Liver (tissue), 8 donors: ENCODE measurements at regions not wholly inside any gene's neighbourhood (a gene's known extent, or its start where the extent isn't known, plus 50 kb on each side); places are given as distances from the start of the nearest gene placed in this dataset.

ENCODE experiments used
- DNase-seq: peaks from one replicate; pipeline ENCODE4 v3.0.0-alpha.2; 2017; ENCODE audit warnings: low spot score
- H3K27ac ChIP-seq, 2 donors: one replicate each; pipeline ENCODE4 v1.7.0; 2013; ENCODE audit warnings: inconsistent platforms in 2 of 2, low read length in 2 of 2, control low read depth in 1 of 2, low read depth in 1 of 2, mild to moderate bottlenecking in 1 of 2
- H3K27me3 ChIP-seq, 4 donors: one replicate each; pipeline versions ENCODE4 v1.6.1 to v1.7.0; 2013; ENCODE audit warnings: low read length in 3 of 4, inconsistent platforms in 1 of 4, mild to moderate bottlenecking in 1 of 4, moderate library complexity in 1 of 4; ENCODE audit not compliant: control insufficient read depth in 4 of 4, insufficient read depth in 4 of 4
- H3K36me3 ChIP-seq, 4 donors: one replicate each; pipeline versions ENCODE4 v1.6.1 to v1.7.0; 2013; ENCODE audit warnings: low read length in 3 of 4, mild to moderate bottlenecking in 3 of 4, low read depth in 1 of 4, moderate library complexity in 1 of 4; ENCODE audit not compliant: control insufficient read depth in 4 of 4, insufficient read depth in 3 of 4
- H3K4me1 ChIP-seq, 4 donors: one replicate each; pipeline versions ENCODE4 v1.6.1 to v1.7.0; 2013; ENCODE audit warnings: low read length in 3 of 4, mild to moderate bottlenecking in 3 of 4, moderate library complexity in 1 of 4; ENCODE audit not compliant: control insufficient read depth in 4 of 4, insufficient read depth in 4 of 4
- H3K4me3 ChIP-seq, 3 donors: one replicate each; pipeline versions ENCODE4 v1.6.1 to v1.7.0; 2013; ENCODE audit warnings: low read length in 3 of 3, control low read depth in 1 of 3, low read depth in 1 of 3, mild to moderate bottlenecking in 1 of 3
- H3K9ac ChIP-seq, 2 donors: one replicate each; pipeline ENCODE4 v1.7.0; 2013; ENCODE audit warnings: low read length in 2 of 2, mild to moderate bottlenecking in 2 of 2, moderate library complexity in 2 of 2, control low read depth in 1 of 2, low read depth in 1 of 2
- H3K9me3 ChIP-seq, 4 donors: one replicate each; pipeline versions ENCODE4 v1.6.1 to v1.7.0; 2013; ENCODE audit warnings: low read length in 3 of 4; ENCODE audit not compliant: control insufficient read depth in 4 of 4
- EGR1 ChIP-seq, 2 donors: IDR thresholded peaks; 2 replicates each; pipeline ENCODE4 v1.6.1; 2016 to 2018; ENCODE audit warnings: antibody characterized with exemption in 2 of 2, low read depth in 2 of 2
- FOXA2 ChIP-seq: IDR thresholded peaks from 2 replicates; pipeline ENCODE4 v1.6.1; 2016; ENCODE audit warnings: antibody characterized with exemption
- GABPA ChIP-seq, 2 donors: IDR thresholded peaks in 1 of 2; conservative IDR thresholded peaks in 1 of 2; 2 replicates each; pipeline ENCODE4 v1.6.1; 2016; ENCODE audit warnings: antibody characterized with exemption in 2 of 2, mild to moderate bottlenecking in 1 of 2, moderate library complexity in 1 of 2
- HNF4A ChIP-seq, 2 donors: conservative IDR thresholded peaks; 2 replicates each; pipeline ENCODE4 v1.6.1; 2016; ENCODE audit warnings: antibody characterized with exemption in 2 of 2, mild to moderate bottlenecking in 2 of 2
- HNF4G ChIP-seq: IDR thresholded peaks from 2 replicates; pipeline ENCODE4 v1.6.1; 2016; ENCODE audit warnings: antibody characterized with exemption
- JUND ChIP-seq, 2 donors: IDR thresholded peaks; 2 replicates each; pipeline ENCODE4 v1.6.1; 2016; ENCODE audit warnings: antibody characterized with exemption in 2 of 2
- MAX ChIP-seq: IDR thresholded peaks from 2 replicates; pipeline ENCODE4 v1.6.1; 2016; ENCODE audit warnings: antibody characterized with exemption
- NR2F2 ChIP-seq: IDR thresholded peaks from 2 replicates; pipeline ENCODE4 v1.6.1; 2016; ENCODE audit warnings: antibody characterized with exemption
- RAD21 ChIP-seq, 2 donors: IDR thresholded peaks; 2 replicates each; pipeline ENCODE4 v1.6.1; 2016; ENCODE audit warnings: antibody characterized with exemption in 2 of 2, mild to moderate bottlenecking in 2 of 2
- REST ChIP-seq: IDR thresholded peaks from 2 replicates; pipeline ENCODE4 v1.6.1; 2016; ENCODE audit warnings: antibody characterized with exemption, mild to moderate bottlenecking
- RXRA ChIP-seq, 2 donors: IDR thresholded peaks; 2 replicates each; pipeline ENCODE4 v1.6.1; 2017 to 2018; ENCODE audit warnings: antibody characterized with exemption in 2 of 2, mild to moderate bottlenecking in 1 of 2
- SP1 ChIP-seq: IDR thresholded peaks from 2 replicates; pipeline ENCODE4 v1.6.1; 2018; ENCODE audit warnings: antibody characterized with exemption, mild to moderate bottlenecking
- TAF1 ChIP-seq: conservative IDR thresholded peaks from 2 replicates; pipeline ENCODE4 v1.6.1; 2016; ENCODE audit warnings: antibody characterized with exemption, mild to moderate bottlenecking
- YY1 ChIP-seq: IDR thresholded peaks from 2 replicates; pipeline ENCODE4 v1.6.1; 2016; ENCODE audit warnings: antibody characterized with exemption, mild to moderate bottlenecking
- ZBTB33 ChIP-seq: IDR thresholded peaks from 2 replicates; pipeline ENCODE4 v1.6.1; 2016; ENCODE audit warnings: antibody characterized with exemption
- WGBS: extraction: QIAGEN DNeasy Blood & Tissue Kit; methylation state at CpG from one replicate; pipeline ENCODE4 v1.1.7; 2013; 5-methylcytosine and 5-hydroxymethylcytosine counted together
- TF ChIP-seq, protein P1 (sequence below): IDR thresholded peaks from 2 replicates; pipeline ENCODE4 v1.6.1; 2016; ENCODE audit warnings: antibody characterized with exemption
- TF ChIP-seq, protein P2 (sequence below): fragments of 150-350 bp; IDR thresholded peaks from 2 replicates; pipeline ENCODE4 v1.5.1; 2017; ENCODE audit warnings: improper control_type of control experiment, low read depth, low read length; ENCODE audit not compliant: missing input control
- donor health status: healthy.
- donor health status: healthy.
- donor health status: healthy.
- donor health status: healthy.
- donor health status: healthy.

GRCh38 chr16:55993088-55993487 lies 117.9 kb upstream of the CES5A start:
- H3K27ac ChIP-seq, result no peak overlapping the region
- no peak for DNase-seq
- H3K9ac ChIP-seq, result no peak overlapping the region
- TF ChIP-seq, protein P1, sequence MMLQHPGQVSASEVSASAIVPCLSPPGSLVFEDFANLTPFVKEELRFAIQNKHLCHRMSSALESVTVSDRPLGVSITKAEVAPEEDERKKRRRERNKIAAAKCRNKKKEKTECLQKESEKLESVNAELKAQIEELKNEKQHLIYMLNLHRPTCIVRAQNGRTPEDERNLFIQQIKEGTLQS, result no peak
- TF ChIP-seq HNF4A (conservative IDR thresholded peaks at IDR 0.05), result no peak
- TF ChIP-seq RXRA (IDR thresholded peaks at IDR 0.05), result no peak
- TF ChIP-seq FOXA2, result no peak
- TF ChIP-seq ZBTB33, result no peak
- TF ChIP-seq SP1, result no peak
- no peak for TF ChIP-seq JUND (IDR thresholded peaks at IDR 0.05)
- TF ChIP-seq YY1, result no peak
- TF ChIP-seq NR2F2, result no peak
- TF ChIP-seq GABPA (IDR thresholded peaks at IDR 0.05 in 1 of 2, conservative IDR thresholded peaks at IDR 0.05 in 1 of 2), result no peak
- TF ChIP-seq MAX, result no peak
- TF ChIP-seq EGR1 (IDR thresholded peaks at IDR 0.05; ENCODE audit: low read depth in 2 of 2), result no peak
- TF ChIP-seq, protein P2, sequence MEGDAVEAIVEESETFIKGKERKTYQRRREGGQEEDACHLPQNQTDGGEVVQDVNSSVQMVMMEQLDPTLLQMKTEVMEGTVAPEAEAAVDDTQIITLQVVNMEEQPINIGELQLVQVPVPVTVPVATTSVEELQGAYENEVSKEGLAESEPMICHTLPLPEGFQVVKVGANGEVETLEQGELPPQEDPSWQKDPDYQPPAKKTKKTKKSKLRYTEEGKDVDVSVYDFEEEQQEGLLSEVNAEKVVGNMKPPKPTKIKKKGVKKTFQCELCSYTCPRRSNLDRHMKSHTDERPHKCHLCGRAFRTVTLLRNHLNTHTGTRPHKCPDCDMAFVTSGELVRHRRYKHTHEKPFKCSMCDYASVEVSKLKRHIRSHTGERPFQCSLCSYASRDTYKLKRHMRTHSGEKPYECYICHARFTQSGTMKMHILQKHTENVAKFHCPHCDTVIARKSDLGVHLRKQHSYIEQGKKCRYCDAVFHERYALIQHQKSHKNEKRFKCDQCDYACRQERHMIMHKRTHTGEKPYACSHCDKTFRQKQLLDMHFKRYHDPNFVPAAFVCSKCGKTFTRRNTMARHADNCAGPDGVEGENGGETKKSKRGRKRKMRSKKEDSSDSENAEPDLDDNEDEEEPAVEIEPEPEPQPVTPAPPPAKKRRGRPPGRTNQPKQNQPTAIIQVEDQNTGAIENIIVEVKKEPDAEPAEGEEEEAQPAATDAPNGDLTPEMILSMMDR, result no peak
- TF ChIP-seq REST, result no peak
- TF ChIP-seq TAF1, result no peak
- no peak for TF ChIP-seq RAD21 (IDR thresholded peaks at IDR 0.05)
- no peak overlapping the region for H3K4me3 ChIP-seq
- no peaks in the 10 kb centered on the region for H3K4me1 ChIP-seq
- H3K9me3 ChIP-seq, result no peaks in the 10 kb centered on the region
- no peaks in the 10 kb centered on the region for H3K27me3 ChIP-seq
- no peaks in the 10 kb centered on the region for H3K36me3 ChIP-seq
- 84% methylated on average over 3 of the region's 3 CpGs for WGBS

DNA sequence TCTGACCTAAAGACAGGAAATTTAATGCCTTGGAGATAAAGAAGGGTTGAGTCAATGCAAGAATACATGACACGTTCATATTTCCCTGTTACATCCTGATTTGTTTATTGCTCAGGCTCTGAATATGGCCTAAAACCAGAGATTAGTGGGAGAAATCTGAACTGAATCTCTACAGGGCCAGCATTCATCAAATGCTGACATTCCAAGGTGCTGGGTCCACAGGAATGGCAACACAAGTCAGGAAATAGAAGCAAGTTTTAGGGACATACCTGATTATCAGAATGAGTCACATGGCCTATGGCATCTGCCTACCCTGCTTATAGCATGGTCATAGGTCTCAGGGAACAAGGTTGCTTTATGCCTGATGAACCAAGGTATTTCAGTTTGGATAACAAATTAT lies 117.4 kb upstream of the CES5A start:
- no peaks in the 10 kb centered on the region for H3K4me1 ChIP-seq
- 39% methylated on average over 1 of the region's 1 CpG for WGBS
- H3K36me3 ChIP-seq, result no peaks in the 10 kb centered on the region
- H3K27me3 ChIP-seq, result no peaks in the 10 kb centered on the region
- no peak overlapping the region for H3K9ac ChIP-seq
- H3K9me3 ChIP-seq, result no peaks in the 10 kb centered on the region
- no peak for DNase-seq
- H3K27ac ChIP-seq, result no peak overlapping the region
- no peak overlapping the region for H3K4me3 ChIP-seq
- TF ChIP-seq NR2F2 (no peak), FOXA2 (no peak), HNF4G (no peak), MAX (no peak), REST (no peak), YY1 (no peak), RAD21 (IDR thresholded peaks at IDR 0.05) (no peak)
- TF ChIP-seq, protein P1, result no peak
- TF ChIP-seq, protein P2, result no peak
